GM21723 (cell line): ENCODE measurements at regions not wholly inside any gene's neighbourhood (a gene's known extent, or its start where the extent isn't known, plus 50 kb on each side); places are given as distances from the start of the nearest gene placed in this dataset.

Source experiments
- ATAC-seq: cut with Tn5 transposase; IDR thresholded peaks from one replicate; pipeline ENCODE4 v1.9.1; 2021; ENCODE audit warnings: mild to moderate bottlenecking, moderate library complexity; ENCODE audit not compliant: unreplicated experiment

- ATAC-seq: no peak
Observed at GRCh38 chr14:50036637-50037036, 79.7 kb downstream of the VCPKMT start.

GRCh38 chr14:50037240-50037639 is 79.1 kb downstream of the VCPKMT start:
- no peak for ATAC-seq

GRCh38 chr14:50037852-50038251 is 78.5 kb downstream of the VCPKMT start:
- no peak for ATAC-seq

- peak; percentile 83 for ATAC-seq
Observed at GRCh38 chr14:50038398-50039119, 77.8 kb downstream of the VCPKMT start.

GRCh38 chr14:50039120-50039517 is 77.3 kb downstream of the VCPKMT start:
- no peak for ATAC-seq

- no peak for ATAC-seq
Observed at GRCh38 chr14:50039734-50040400, 76.5 kb downstream of the VCPKMT start.

GRCh38 chr14:50040401-50040775 is 76.0 kb downstream of the VCPKMT start:
- ATAC-seq: peak; percentile 30

- no peak for ATAC-seq
Observed at GRCh38 chr14:50040895-50041465, 75.4 kb downstream of the VCPKMT start.

- ATAC-seq: no peak
Observed at GRCh38 chr14:50041980-50042379, 74.4 kb downstream of the VCPKMT start.

GRCh38 chr14:50044042-50044651 is 72.2 kb downstream of the VCPKMT start:
- ATAC-seq: no peak

GRCh38 chr14:50045039-50045711 is 71.2 kb downstream of the VCPKMT start:
- ATAC-seq: peak; percentile 65

- no peak for ATAC-seq
Observed at GRCh38 chr14:50045837-50046236, 70.5 kb downstream of the VCPKMT start.

GRCh38 chr14:50047274-50047676 is 69.1 kb downstream of the VCPKMT start:
- peak; percentile 72 for ATAC-seq

- no peak for ATAC-seq
Observed at GRCh38 chr14:50049093-50049492, 67.3 kb downstream of the VCPKMT start.

- no peak for ATAC-seq
Observed at GRCh38 chr14:50049703-50050570, 66.4 kb downstream of the VCPKMT start.

- no peak for ATAC-seq
Observed at GRCh38 chr14:50051106-50051505, 65.3 kb downstream of the VCPKMT start.

GRCh38 chr14:50051706-50052105 is 64.7 kb downstream of the VCPKMT start:
- ATAC-seq: no peak

- no peak for ATAC-seq
Observed at GRCh38 chr14:50052517-50052916, 63.9 kb downstream of the VCPKMT start.

- no peak for ATAC-seq
Observed at GRCh38 chr14:50053935-50054334, 62.4 kb downstream of the VCPKMT start.
